ENCODE measurements at regions not wholly inside any gene's neighbourhood (a gene's known extent, or its start where the extent isn't known, plus 50 kb on each side); places are given as distances from the start of the nearest gene placed in this dataset.
"Not testable (repeated sequence)": the region's sequence is repeated elsewhere in the genome, so short reads cannot be mapped to it uniquely, and the experiment has no call there.

DNA sequence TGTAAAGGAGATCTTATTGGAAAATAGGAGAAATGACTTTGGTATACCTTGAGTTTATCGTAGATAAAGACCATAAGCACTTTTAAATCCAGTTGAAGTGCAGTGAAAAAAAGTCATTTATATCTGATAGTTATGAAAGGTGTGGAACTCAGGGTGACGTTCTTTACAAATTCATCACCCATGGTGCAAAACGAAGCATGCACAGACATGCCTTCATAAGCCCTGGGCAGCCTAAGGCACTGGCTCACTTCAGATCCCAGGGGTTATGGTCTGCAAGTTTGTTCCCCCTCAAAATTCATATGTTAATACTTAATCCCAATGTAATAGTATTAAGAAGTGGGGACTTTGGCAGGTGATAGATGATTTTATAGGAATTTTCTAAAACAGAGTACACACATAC lies 1216.4 kb upstream of the USP15 start:
- no peak for DNase-seq (ENCODE audit: low spot score)

GRCh38 chr12:61044766-61045165 lies 1215.4 kb upstream of the USP15 start:
- no peak for DNase-seq (ENCODE audit: low spot score)

DNA sequence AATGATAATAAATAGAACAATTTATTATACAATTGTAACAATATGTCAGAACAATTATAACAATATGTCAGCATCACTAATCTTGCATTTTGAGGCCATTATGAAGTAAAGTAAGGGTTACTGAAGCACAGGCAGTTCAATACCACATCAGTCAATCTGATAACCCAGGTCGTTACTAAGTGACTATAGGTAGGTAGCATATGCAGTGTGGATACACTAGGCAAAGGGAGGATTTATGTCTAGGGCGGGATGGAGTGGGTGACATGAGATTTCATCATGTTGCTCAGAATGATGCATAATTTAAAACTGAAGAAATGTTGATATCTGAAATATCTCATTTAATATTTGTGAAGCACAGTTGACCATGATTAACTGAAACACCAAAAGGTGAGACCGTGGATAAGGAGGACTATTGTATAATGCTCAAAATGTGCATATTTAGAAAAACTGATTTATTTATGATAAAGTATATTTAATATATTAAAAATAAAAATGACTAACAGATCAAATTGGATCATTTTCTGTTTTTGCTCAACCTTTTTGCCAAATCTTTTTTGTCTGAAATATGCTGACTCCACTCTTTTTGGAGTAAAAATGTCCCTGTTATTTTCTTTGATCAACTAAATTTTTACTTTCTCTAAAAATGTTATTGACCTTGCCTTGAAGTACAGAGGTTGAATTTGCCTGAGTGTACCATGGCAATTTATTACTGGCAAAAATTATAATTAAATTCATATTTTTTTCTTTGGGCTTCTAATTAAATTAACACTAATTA lies 1189.4 kb upstream of the USP15 start:
- DNase-seq (ENCODE audit: low spot score), result no peak

DNA sequence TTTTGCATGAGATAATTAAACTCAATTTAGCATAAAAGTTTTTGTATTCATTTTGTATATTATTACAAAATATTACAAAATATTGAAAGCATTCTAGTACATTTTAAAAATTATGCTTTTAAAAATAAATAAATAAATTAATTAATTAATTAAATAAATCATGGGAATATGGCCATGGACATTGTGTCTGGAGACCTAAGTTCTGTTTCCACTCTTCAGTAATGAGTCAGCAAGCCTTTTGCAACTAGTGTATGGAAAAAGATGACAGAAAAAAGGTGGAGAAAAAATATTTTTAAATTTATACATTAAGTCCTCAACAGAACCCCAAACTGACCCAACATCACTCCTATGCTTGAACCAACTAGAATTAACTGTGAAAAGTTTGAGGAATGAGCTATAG lies 1187.5 kb upstream of the USP15 start:
- DNase-seq (ENCODE audit: low spot score), result no peak

DNA sequence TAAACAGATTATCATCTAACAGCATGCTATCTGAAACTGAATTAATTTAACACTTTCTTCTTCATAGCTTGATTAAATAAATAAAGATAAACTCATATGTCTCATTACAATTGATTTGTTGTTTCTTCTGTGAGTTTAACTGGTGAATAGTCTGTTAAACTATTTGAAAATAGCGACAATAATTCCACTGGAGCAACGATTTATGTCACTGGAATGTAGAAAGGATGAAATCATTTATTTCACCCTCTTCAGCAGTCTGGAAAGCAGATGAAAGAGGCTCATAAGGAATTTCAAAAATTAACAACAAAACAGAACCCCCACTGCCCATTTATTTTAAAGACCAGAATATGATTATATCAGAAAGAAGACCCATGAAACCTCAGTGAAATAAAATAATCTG lies 1165.1 kb upstream of the USP15 start:
- DNase-seq (ENCODE audit: low spot score), result no peak

DNA sequence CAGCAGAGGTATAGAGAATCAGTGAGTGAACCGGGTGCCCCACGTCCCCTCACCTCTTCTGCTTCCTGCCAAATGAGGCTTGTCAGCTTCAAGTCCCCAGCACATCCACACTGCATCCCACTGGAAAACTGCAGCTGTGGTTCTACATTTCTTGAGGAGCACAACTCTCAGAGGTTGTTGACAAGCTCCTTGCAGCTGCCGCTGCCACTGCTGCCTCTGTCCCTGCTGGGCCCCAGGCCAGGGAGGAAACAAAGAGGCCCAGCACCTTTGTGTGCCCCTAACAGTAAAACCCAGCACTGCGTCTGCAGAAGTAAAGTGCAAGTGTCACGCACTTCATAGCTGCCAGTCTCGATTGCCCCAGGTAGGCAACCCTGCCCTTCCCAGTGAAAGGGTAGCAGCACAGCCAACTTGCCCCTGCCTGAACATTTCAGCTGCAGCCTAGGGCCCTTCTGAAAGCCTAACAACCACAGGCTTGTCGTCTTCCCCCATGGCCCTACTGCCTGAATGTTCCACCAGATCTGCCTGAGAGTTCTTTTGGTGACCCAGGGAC lies 1162.1 kb upstream of the USP15 start:
- DNase-seq (ENCODE audit: low spot score), result no peak

DNA sequence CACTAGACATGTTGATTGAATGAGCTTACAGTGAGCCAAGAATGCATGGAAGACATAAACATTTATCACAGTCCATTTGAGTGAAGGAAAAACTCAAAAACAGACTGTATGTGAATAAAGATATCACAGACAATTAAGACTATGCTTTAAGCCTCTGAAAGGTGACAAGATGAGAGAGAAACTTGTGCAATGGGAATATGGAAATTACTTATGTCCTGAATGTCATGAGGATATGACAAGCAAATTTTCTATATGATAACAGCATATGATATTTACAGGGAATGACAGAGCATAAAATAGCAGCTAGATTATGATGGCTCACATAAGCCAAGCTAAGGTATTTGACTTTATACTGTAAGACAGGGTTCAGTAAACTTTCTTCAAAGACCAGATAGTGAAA lies 1153.1 kb upstream of the USP15 start:
- DNase-seq (ENCODE audit: low spot score), result no peak

DNA sequence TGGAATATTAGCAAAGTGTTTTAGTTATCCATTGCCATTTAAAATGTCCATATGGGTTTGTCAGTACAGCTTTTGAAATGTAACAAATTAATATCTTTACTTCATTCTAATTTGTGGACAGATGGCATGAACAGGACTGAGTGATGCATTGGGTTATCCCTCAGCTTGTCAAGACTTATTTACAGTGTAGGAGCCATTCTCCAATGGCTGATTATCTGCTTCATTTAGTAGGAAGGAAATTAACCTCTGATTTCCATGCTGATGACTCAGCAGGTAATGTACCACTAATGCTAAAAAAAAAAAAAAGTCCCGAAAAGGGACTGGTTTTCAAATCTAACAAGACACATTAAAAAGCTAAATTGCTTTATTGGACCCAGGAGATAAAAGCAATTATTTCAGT lies 1149.0 kb upstream of the USP15 start:
- DNase-seq (ENCODE audit: low spot score), result peak; percentile 2

GRCh38 chr12:61137677-61138414 lies 1122.4 kb upstream of the USP15 start:
- DNase-seq (ENCODE audit: low spot score), result no peak

DNA sequence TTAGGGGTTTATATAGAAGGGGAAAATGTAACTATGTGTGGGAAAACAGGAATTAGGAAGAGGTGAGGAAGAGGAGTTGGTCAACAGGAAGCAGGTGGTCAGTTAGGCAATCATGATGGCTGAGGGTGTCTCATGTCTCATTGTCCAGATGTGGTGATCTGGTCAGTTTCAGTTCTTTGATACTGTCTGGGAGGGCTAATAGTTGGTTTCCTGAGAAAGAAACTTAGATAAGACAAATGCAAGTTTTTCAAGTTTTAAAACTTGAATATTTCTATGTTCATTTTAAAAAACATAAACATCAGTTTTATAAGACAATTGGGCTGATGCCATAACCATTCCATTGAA lies 1121.8 kb upstream of the USP15 start:
- no peak for DNase-seq (ENCODE audit: low spot score)

DNA sequence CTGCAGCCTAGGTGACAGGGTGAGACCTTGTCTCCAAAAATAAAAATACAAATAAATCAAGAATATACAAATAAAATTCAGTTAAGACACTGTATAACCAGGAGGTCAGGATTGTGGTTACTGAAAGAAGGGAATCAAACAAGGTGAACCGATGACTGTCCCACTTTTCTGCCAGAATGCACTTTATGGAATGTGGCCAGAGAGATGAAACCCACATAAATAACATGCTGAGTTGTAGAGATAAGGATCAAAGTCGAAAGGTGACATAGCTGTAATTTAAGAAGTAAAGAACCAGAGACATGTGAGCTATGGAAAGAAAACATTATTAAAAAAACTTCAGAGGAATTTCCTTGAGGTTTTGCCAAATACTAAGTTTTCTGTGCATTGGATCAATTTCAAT lies 1098.2 kb upstream of the USP15 start:
- no peak for DNase-seq (ENCODE audit: low spot score)

GRCh38 chr12:61188801-61189595 lies 1071.2 kb upstream of the USP15 start:
- peak; percentile 81 for DNase-seq (ENCODE audit: low spot score)

DNA sequence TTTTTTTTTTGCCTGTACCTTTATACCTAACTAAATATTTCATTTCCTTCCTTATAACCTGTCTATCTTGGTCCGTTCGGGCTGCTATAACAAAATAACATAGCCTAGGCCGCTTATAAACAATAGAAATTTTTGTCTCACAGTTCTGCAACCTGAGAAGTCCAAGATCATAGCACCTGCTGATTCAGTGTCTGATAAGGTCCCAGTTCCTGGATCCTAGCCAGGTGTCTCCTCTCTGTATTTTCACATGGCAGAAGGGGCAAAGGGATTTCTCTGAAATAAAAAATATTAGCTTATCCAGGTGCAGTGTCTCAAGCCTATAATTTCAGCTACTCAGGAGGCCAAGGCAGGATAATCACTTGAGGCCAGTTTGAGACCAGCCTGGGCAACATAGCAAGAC lies 1046.6 kb upstream of the USP15 start:
- DNase-seq (ENCODE audit: low spot score), result no peak

- DNase-seq (ENCODE audit: low spot score), result no peak
Observed at GRCh38 chr12:61220337-61220736, 1039.9 kb upstream of the USP15 start.

- no peak for DNase-seq (ENCODE audit: low spot score)
Observed at GRCh38 chr12:61232040-61232439, 1028.2 kb upstream of the USP15 start.

GRCh38 chr12:61250303-61250702 lies 1009.9 kb upstream of the USP15 start:
- no peak for DNase-seq (ENCODE audit: low spot score)

GRCh38 chr12:61251076-61251475 lies 1009.1 kb upstream of the USP15 start:
- no peak for DNase-seq (ENCODE audit: low spot score)

DNA sequence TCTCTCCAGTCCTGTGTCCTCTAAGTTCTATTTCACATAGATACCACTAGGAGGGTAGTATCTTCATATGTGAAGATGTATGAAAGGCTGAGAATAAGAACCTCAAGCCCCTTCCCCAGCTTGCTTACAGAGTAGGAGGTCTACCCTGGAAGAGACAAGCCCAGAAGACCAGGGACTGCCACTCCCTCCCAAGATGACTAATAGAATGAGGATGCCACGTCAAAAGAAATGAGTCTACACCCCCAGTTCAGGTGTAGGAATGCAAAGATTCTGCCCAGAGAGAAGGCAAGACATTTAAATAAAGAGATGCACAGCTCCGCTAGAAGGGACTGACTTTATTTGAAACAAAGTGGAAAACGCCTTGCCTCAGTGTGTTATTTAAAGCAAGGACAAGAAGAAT lies 1006.0 kb upstream of the USP15 start:
- DNase-seq (ENCODE audit: low spot score), result no peak

DNA sequence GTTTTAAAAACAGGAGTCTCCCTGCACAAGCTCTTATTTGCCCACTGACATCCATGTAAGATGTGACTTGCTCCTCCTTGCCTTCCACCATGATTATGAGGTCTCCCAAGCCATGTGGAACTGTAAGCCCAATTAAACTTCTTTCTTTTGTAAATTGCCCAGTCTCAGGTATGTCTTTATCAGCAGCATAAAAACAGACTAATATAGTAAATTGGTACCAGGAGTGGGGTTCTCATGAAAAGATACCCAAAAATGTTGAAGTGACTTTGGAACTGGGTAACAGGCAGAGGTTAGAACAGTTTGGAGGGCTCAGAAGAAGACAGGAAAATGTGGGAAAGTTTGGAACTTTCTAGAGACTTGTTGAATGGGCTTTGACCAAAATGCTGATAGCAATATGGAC lies 995.9 kb upstream of the USP15 start:
- DNase-seq (ENCODE audit: low spot score), result not testable (repeated sequence)

- DNase-seq (ENCODE audit: low spot score), result no peak
Observed at GRCh38 chr12:61267474-61267873, 992.7 kb upstream of the USP15 start.

- DNase-seq (ENCODE audit: low spot score), result no peak
Observed at GRCh38 chr12:61272441-61272840, 987.8 kb upstream of the USP15 start.

DNA sequence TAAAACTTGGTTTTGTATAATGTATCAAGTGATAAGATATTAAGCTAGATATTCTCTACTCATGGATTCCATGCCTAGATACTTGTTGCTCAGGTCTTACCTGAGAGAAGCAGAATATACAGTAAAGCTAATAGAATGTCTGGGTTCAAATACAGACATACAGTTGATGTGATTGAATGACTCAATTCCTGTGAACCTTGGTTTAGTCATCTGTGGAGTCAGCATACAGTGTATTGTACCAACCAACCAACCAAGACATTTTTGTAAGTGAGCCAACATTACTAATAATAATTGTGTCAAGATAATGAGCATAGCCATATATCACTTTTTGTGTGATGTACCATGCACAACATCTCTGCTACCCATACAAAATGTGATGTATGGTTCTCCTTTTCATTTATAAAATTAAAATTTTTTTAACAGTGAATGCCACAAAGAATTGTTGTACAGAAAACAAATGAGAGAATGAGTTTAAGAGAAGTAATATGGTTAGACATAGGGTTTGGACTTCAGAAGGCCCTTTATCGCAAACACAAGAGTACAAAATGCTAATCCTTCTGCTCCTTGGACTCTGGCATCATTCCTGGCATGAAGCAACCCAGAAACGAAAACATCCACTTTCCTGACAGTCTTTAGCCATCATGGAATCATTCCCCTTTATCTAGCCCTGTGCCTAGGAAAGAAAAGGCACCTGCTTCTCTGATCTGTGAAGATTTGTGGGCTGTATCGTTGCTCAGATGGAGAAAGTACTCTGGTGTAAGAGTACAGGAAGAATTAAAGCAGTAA lies 977.2 kb upstream of the USP15 start:
- no peak for DNase-seq (ENCODE audit: low spot score)
